AG04449 (cell line): ENCODE measurements at regions not wholly inside any gene's neighbourhood (a gene's known extent, or its start where the extent isn't known, plus 50 kb on each side); places are given as distances from the start of the nearest gene placed in this dataset.

Experiments used
- CTCF ChIA-PET: fragments of 350-600 bp; formaldehyde crosslinking; extraction: SDS; loops from one replicate; lab custom pipeline; 2021; ENCODE audit warnings: antibody characterized with exemption; lab: Yijun Ruan, JAX
- POLR2A ChIA-PET: fragments of 400-600, 350-600 bp; formaldehyde crosslinking; extraction: SDS; loops from one replicate; lab custom pipeline; 2020; ENCODE audit warnings: antibody characterized with exemption, inconsistent platforms; lab: Yijun Ruan, JAX
- DNase-seq: peaks from one replicate; pipeline ENCODE4 v3.0.0-alpha.2; 2010; ENCODE audit warnings: low read depth, low spot score
- H3K4me3 ChIP-seq: 2 replicates; pipeline ENCODE4 v1.5.1; 2011; ENCODE audit warnings: low read depth, mild to moderate bottlenecking, control low read depth, low read length
- TF ChIP-seq, protein P1 (sequence below): IDR thresholded peaks from one replicate; pipeline ENCODE4 v1.5.1; 2011; ENCODE audit warnings: mild to moderate bottlenecking, moderate library complexity, low read length, control low read depth, inconsistent platforms; ENCODE audit not compliant: insufficient read depth; ENCODE audit errors: missing control alignments

DNA sequence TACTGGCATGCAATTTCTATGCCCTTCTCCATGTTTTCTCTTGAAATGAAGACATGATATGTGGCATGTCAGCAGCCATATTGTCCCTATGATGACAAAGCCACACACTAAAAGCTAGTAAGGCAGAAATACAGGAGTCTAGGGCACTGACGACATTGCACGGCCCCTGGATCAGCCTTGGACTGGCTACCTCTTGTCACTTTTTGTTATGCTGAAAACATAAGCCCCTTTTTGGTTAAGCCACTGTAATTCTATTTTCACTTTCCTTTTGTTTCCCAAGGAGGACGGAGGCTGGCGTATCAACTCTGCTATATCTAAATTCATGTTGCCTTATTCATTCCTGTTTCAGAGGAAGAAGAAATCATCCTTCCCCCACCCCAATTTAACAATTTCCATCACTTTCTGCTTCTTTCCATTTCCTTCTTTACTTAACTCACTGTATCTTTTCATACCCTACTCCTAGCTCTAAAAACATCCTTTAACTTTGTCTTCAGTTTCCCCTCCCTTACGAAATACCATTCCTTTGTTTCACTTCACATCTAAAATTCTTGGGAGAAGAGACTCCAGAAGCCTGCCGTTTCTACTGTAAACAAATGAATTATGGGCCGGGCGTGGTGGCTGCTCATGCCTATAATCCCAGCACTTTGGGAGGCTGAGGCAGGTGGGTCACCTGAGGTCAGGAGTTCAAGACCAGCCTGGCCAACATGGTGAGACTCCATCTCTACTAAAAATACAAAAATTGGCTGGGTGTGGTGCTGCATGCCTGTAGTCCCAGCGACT is 364.1 kb downstream of the PCNX1 start:
- CTCF ChIA-PET: interaction anchor here (0.8 to 1.1 kb wide), 3 partner anchors 10 to 24 kb away, joined by 3 to 4 read pairs (median 3); no protein-coding TSS in a partner anchor
- POLR2A ChIA-PET: no interaction called here
- H3K4me3 ChIP-seq: no peak overlapping the region
- TF ChIP-seq, protein P1, sequence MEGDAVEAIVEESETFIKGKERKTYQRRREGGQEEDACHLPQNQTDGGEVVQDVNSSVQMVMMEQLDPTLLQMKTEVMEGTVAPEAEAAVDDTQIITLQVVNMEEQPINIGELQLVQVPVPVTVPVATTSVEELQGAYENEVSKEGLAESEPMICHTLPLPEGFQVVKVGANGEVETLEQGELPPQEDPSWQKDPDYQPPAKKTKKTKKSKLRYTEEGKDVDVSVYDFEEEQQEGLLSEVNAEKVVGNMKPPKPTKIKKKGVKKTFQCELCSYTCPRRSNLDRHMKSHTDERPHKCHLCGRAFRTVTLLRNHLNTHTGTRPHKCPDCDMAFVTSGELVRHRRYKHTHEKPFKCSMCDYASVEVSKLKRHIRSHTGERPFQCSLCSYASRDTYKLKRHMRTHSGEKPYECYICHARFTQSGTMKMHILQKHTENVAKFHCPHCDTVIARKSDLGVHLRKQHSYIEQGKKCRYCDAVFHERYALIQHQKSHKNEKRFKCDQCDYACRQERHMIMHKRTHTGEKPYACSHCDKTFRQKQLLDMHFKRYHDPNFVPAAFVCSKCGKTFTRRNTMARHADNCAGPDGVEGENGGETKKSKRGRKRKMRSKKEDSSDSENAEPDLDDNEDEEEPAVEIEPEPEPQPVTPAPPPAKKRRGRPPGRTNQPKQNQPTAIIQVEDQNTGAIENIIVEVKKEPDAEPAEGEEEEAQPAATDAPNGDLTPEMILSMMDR: no peak
- DNase-seq: no peak

DNA sequence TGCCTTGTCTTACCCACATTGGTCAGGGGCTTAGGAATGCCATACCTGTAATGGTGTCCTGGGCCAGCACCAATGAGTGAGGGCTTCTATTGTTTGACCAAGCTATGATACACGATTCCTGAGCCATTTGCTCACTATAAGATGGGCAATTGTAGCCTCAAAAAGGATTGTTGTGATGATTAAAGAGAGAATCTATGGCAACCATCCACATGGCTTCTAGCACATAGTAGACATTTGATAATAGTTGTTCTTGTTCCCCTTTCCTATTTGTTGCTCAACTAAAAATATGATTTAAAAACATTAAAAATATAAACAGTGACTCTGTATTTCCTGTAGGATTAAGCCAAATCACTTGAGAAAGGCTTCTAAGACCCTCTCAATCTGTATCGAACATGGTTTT is 366.1 kb downstream of the PCNX1 start:
- TF ChIP-seq, protein P1: no peak
- CTCF ChIA-PET: no interaction called here
- DNase-seq: no peak
- H3K4me3 ChIP-seq: no peak overlapping the region
- POLR2A ChIA-PET: no interaction called here

DNA sequence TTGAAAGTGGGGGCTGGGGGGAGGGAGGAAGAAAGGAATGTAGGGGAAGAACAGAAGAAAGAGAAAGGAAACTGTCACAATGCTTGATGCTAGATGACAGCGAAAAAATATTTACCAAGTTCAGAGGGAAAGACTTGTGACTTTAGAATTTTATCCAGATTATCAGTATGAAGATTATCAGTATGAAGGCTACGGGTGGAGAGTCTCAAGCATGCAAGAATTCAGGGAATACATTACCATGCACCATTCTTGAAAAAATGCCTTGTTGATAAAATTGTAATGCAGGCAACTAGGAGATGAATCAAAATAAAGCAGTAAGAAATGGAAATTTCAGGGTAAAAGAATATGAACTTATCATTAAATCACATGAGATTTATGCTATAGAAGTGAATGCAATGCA is 376.8 kb downstream of the PCNX1 start:
- no peak for DNase-seq
- no peak overlapping the region for H3K4me3 ChIP-seq
- ChIA-PET CTCF (interaction anchor here (0.9 kb wide), 1 partner anchor 20 kb away, joined by 3 read pairs; no protein-coding TSS in a partner anchor), POLR2A (no interaction called here)
- TF ChIP-seq, protein P1: no peak

DNA sequence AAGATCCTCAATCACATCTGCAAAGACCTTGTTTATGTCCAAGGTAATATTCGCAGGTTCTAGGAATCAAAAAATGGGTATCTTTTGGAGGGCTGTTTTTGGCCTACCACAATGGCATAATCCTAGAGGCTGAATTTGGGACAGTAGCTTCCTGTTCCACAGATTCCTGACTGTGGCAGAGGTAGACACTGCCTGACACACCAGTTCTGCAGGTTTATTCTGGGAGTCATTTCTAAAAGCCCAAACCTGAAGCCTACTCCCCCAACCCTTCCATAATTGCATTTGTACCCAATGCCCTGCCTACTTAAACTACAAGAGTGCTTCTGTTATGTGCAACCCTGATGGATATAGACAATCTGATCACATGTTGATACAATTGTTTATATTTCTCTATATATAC is 378.9 kb downstream of the PCNX1 start:
- H3K4me3 ChIP-seq: no peak overlapping the region
- ChIA-PET CTCF (interaction anchor here (1.2 kb wide), 1 partner anchor 145 kb away, joined by 3 read pairs; no protein-coding TSS in a partner anchor), POLR2A (no interaction called here)
- TF ChIP-seq, protein P1: no peak
- DNase-seq: no peak

DNA sequence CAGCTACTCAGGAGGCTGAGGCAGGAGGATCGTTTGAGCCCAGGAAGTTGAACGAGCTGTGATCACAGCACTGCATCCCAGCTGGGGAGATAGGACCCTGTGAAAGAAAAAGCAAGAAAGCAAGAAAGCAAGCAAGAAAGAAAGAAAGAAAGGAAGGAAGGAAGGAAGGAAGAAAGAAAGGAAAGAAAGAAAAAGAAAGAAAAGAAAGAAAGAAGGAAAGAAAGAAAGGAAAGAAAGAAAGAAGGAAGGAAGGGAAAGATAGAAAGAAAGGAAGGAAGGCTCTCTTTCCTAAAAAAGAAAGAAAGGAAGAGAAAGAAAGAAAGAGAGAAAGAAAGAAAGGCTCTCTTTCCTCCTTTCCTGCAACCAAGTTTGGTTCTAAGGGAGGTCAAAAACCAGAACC is 380.3 kb downstream of the PCNX1 start:
- ChIA-PET CTCF (interaction anchor here (0.8 to 1.1 kb wide), 2 partner anchors 9 to 121 kb away, joined by 4 read pairs; no protein-coding TSS in a partner anchor), POLR2A (no interaction called here)
- TF ChIP-seq, protein P1: no peak
- no peak overlapping the region for H3K4me3 ChIP-seq
- DNase-seq: no peak

DNA sequence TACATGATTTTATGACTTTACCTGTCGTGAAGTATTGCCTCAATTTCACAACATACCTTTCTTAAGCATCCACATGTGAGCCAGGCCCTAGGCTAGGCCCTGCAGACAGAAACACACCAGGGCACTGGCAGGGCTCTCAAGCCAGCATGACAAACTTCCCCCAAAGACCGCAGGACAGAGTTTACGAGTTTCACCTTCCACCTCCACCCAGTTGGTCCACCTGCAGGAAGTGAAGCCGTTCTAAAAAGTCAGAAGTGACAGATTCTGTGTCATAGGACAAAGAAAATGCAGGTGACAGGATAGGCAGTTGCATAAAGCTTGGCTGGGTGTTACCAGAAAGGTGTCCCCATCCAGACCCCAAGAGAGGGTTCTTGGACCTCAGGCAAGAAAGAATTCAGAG is 382.3 kb downstream of the PCNX1 start:
- POLR2A ChIA-PET: no interaction called here
- CTCF ChIA-PET: no interaction called here
- H3K4me3 ChIP-seq: no peak overlapping the region
- no peak for DNase-seq
- TF ChIP-seq, protein P1: no peak
